IMR-90 (cell line): ENCODE measurements at regions not wholly inside any gene's neighbourhood (a gene's known extent, or its start where the extent isn't known, plus 50 kb on each side); places are given as distances from the start of the nearest gene placed in this dataset.

Experiments
- ATAC-seq: fragments of 200-7000 bp; cut with Tn5 transposase; 2 replicates; pipeline ENCODE4 v1.9.1; 2020; ENCODE audit warnings: low read depth, mild to moderate bottlenecking, moderate library complexity
- BruUV-seq: library from RNA; stranded (reverse); fragments of 400-500 nt; replicated peaks from 2 replicates; lab custom pipeline; 2021; lab: Mats Ljungman, UMichigan
- CTCF ChIA-PET: fragments of 300-600 bp; formaldehyde crosslinking; extraction: SDS; loops from one replicate; lab custom pipeline; 2021; ENCODE audit warnings: antibody characterized with exemption; lab: Yijun Ruan, JAX
- POLR2A ChIA-PET: fragments of 300-600 bp; sonication (Branson Sonifier 250); formaldehyde crosslinking; loops from one replicate; lab custom pipeline; 2022; ENCODE audit warnings: antibody characterized with exemption; ENCODE audit not compliant: unreplicated experiment; lab: Charles Lee
- DNase-seq: peaks from one replicate; pipeline ENCODE4 v3.0.0; 2013
- H2AFZ ChIP-seq: replicated peaks from 2 replicates; pipeline ENCODE3; 2013; ENCODE audit warnings: low read length, mild to moderate bottlenecking; ENCODE audit not compliant: poor library complexity
- H2AK5ac ChIP-seq: 2 replicates; pipeline ENCODE4 v1.6.1; 2013; ENCODE audit warnings: low read depth, low read length, inconsistent platforms
- H2AK9ac ChIP-seq: replicated peaks from 2 replicates; pipeline ENCODE3; 2013; ENCODE audit warnings: mild to moderate bottlenecking, low read depth, low read length, moderate library complexity; ENCODE audit not compliant: poor library complexity
- H2BK120ac ChIP-seq: 2 replicates; pipeline ENCODE4 v1.6.1; 2013; ENCODE audit warnings: low read depth, low read length, inconsistent platforms
- H2BK15ac ChIP-seq: 3 replicates; pipeline ENCODE4 v1.6.1; 2013; ENCODE audit warnings: low read depth, low read length, inconsistent platforms
- H2BK20ac ChIP-seq: 2 replicates; pipeline ENCODE4 v1.6.1; 2013; ENCODE audit warnings: low read depth, mild to moderate bottlenecking, inconsistent platforms, low read length, moderate library complexity
- H2BK5ac ChIP-seq: 2 replicates; pipeline ENCODE4 v1.6.1; 2013; ENCODE audit warnings: mild to moderate bottlenecking, low read depth, low read length, inconsistent platforms; ENCODE audit not compliant: poor library complexity, severe bottlenecking
- H3K14ac ChIP-seq: replicated peaks from 2 replicates; pipeline ENCODE4 v1.6.1; 2013; ENCODE audit warnings: low read depth, low read length, inconsistent platforms
- H3K18ac ChIP-seq: 2 replicates; pipeline ENCODE4 v1.6.1; 2013; ENCODE audit warnings: low read depth, low read length, control low read depth
- H3K23ac ChIP-seq: 2 replicates; pipeline ENCODE4 v1.6.1; 2013; ENCODE audit warnings: low read depth, low read length, inconsistent platforms
- H3K27ac ChIP-seq: 2 replicates; pipeline ENCODE4 v1.5.1; 2013; ENCODE audit warnings: mild to moderate bottlenecking, control low read depth, low read length; ENCODE audit not compliant: insufficient read depth
- H3K27me3 ChIP-seq: 2 replicates; pipeline ENCODE4 v1.6.1; 2013; ENCODE audit warnings: low read length; ENCODE audit not compliant: control insufficient read depth, insufficient read depth
- H3K36me3 ChIP-seq: 2 replicates; pipeline ENCODE4 v1.6.1; 2013; ENCODE audit warnings: low read length, mixed read lengths; ENCODE audit not compliant: control insufficient read depth, insufficient read depth
- H3K4ac ChIP-seq: 2 replicates; pipeline ENCODE4 v1.6.1; 2013; ENCODE audit warnings: low read depth, low read length, inconsistent platforms
- H3K4me1 ChIP-seq: 2 replicates; pipeline ENCODE4 v1.6.1; 2013; ENCODE audit warnings: low read length, mixed read lengths; ENCODE audit not compliant: control insufficient read depth, insufficient read depth
- H3K4me2 ChIP-seq: 2 replicates; pipeline ENCODE4 v1.6.1; 2013; ENCODE audit warnings: low read depth, mild to moderate bottlenecking, control low read depth, low read length, moderate library complexity
- H3K4me3 ChIP-seq: 2 replicates; pipeline ENCODE4 v1.5.1; 2013; ENCODE audit warnings: low read depth, mild to moderate bottlenecking, control low read depth, low read length, moderate library complexity; ENCODE audit not compliant: insufficient read depth
- H3K56ac ChIP-seq: 2 replicates; pipeline ENCODE4 v1.6.1; 2013; ENCODE audit warnings: low read length, inconsistent platforms; ENCODE audit not compliant: insufficient read depth; ENCODE audit errors: extremely low read depth
- H3K79me1 ChIP-seq, 2 experiments: 2 replicates each; pipeline ENCODE4 v1.6.1; 2013; ENCODE audit warnings: low read length in 2 of 2, inconsistent platforms in 1 of 2, low read depth in 1 of 2
- H3K9ac ChIP-seq: 2 replicates; pipeline ENCODE4 v1.6.1; 2013; ENCODE audit warnings: low read depth, low read length, control low read depth
- H3K9me1 ChIP-seq: 2 replicates; pipeline ENCODE4 v1.6.1; 2013; ENCODE audit warnings: low read length, inconsistent platforms; ENCODE audit not compliant: insufficient read depth
- H3K9me3 ChIP-seq: 2 replicates; pipeline ENCODE4 v1.6.1; 2013; ENCODE audit warnings: low read length; ENCODE audit not compliant: control insufficient read depth, insufficient read depth
- H4K20me1 ChIP-seq: 2 replicates; pipeline ENCODE4 v1.6.1; 2013; ENCODE audit warnings: low read length, inconsistent platforms; ENCODE audit not compliant: insufficient read depth
- H4K5ac ChIP-seq: 2 replicates; pipeline ENCODE4 v1.6.1; 2013; ENCODE audit warnings: mild to moderate bottlenecking, low read depth, low read length, control low read depth
- H4K8ac ChIP-seq, 2 experiments: 2 replicates each; pipeline ENCODE4 v1.6.1; 2013; ENCODE audit warnings: low read depth in 2 of 2, low read length in 2 of 2, control low read depth in 1 of 2, inconsistent platforms in 1 of 2
- H4K91ac ChIP-seq: 2 replicates; pipeline ENCODE4 v1.6.1; 2013; ENCODE audit warnings: low read depth, low read length, inconsistent platforms; ENCODE audit not compliant: insufficient read depth
- CEBPB ChIP-seq: IDR thresholded peaks from 2 replicates; pipeline ENCODE4 v1.6.1; 2012; ENCODE audit warnings: low read depth, low read length, improper control_type of control experiment
- CHD1 ChIP-seq: IDR thresholded peaks from 2 replicates; pipeline ENCODE4 v1.6.1; 2012; ENCODE audit warnings: low read depth, low read length, improper control_type of control experiment
- CTCF ChIP-seq: conservative IDR thresholded peaks from 2 replicates; pipeline ENCODE4 v1.5.1; 2012; ENCODE audit warnings: mild to moderate bottlenecking, low read depth, low read length, improper control_type of control experiment
- FOS ChIP-seq: fragments of 150-350 bp; IDR thresholded peaks from 2 replicates; pipeline ENCODE4 v1.6.1; 2016; ENCODE audit warnings: low read depth, low read length
- MAFK ChIP-seq: IDR thresholded peaks from 2 replicates; pipeline ENCODE4 v1.6.1; 2012; ENCODE audit warnings: low read depth, low read length, improper control_type of control experiment
- MXI1 ChIP-seq: IDR thresholded peaks from 2 replicates; pipeline ENCODE4 v1.6.1; 2012; ENCODE audit warnings: low read depth, mild to moderate bottlenecking, low read length, moderate library complexity, borderline replicate concordance
- NFE2L2 ChIP-seq: fragments of 150-350 bp; IDR thresholded peaks from 2 replicates; pipeline ENCODE4 v1.6.1; 2016; ENCODE audit warnings: low read depth, mild to moderate bottlenecking, low read length
- RAD21 ChIP-seq: IDR thresholded peaks from 2 replicates; pipeline ENCODE4 v1.6.1; 2012; ENCODE audit warnings: low read length, improper control_type of control experiment
- RFX5 ChIP-seq: IDR thresholded peaks from 2 replicates; pipeline ENCODE4 v1.8.0; 2012; ENCODE audit warnings: low read depth, mild to moderate bottlenecking, low read length, moderate library complexity
- SMC3 ChIP-seq: fragments of 150-350 bp; IDR thresholded peaks from 2 replicates; pipeline ENCODE4 v1.6.1; 2016; ENCODE audit warnings: low read depth, mild to moderate bottlenecking, antibody characterized with exemption, low read length, moderate library complexity
- WGBS, 2 experiments: methylation state at CpG; one replicate each; pipeline versions ENCODE4 v1.1.5 to v1.1.7; 2013; ENCODE audit warnings: missing lambda C conversion rate in 2 of 2; ENCODE audit not compliant: insufficient read length in 1 of 2; ENCODE audit errors: extremely low coverage in 2 of 2; 5-methylcytosine and 5-hydroxymethylcytosine counted together
- dilution Hi-C: fragments of 300-500 bp; cut with HindIII; formaldehyde crosslinking; loops from one replicate; pipeline ENCODE4 v1.14.3; 2018; ENCODE audit warnings: low sequenced_read_pairs; ENCODE audit not compliant: unreplicated experiment
- in situ Hi-C: fragments of 300-500 bp; cut with MboI; formaldehyde crosslinking; loops from 3 replicates; pipeline ENCODE4 v1.14.3; 2019; ENCODE audit warnings: low sequenced_read_pairs, inconsistent platforms, mixed read lengths
- intact Hi-C: fragments of 100-400 bp; cut with micrococcal nuclease; formaldehyde crosslinking; loops from 2 replicates; pipeline ENCODE4 v1.10.0; 2022
- TF ChIP-seq, protein P1 (sequence below): fragments of 150-350 bp; IDR thresholded peaks from 2 replicates; pipeline ENCODE4 v1.6.1; 2017; ENCODE audit warnings: mild to moderate bottlenecking, antibody characterized with exemption, low read length, low read depth

DNA sequence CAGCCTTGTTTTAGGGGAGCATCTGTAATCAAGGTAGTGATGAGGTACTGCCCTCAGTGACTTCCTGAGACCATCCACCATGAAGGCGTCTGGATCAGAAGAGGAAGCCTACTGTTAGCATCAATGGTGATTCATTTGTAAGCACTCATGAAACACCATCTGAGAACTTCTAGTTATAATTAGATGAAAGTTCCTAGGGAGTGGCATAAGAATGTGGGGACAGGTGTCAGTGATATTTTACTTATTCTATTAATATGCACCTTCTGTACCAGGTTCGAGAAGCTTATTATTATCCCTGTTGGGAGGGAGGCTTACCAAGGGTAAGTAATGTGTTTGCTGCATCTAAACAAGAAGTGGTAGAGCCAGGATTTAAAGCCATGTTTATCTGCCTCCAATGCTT, 295.8 kb upstream of the TBL1XR1 start:
- no peaks in the 10 kb centered on the region for H3K79me1 ChIP-seq
- no peaks in the 10 kb centered on the region for H3K9me3 ChIP-seq
- in situ Hi-C loops, result no loop called here
- no peak overlapping the region for H3K4me3 ChIP-seq
- no peaks in the 10 kb centered on the region for H4K20me1 ChIP-seq
- no peak overlapping the region for H3K56ac ChIP-seq
- WGBS, 2 experiments, result no CpG with 5 or more reads among the region's 2 CpGs
- no peak overlapping the region for H2AK9ac ChIP-seq
- H4K91ac ChIP-seq, result no peak overlapping the region
- ChIA-PET CTCF (no interaction called here), POLR2A (no interaction called here)
- H4K8ac ChIP-seq, result no peak overlapping the region
- DNase-seq (no peak), ATAC-seq (no peak)
- H2AK5ac ChIP-seq, result no peak overlapping the region
- no peak overlapping the region for H3K9ac ChIP-seq
- no peak overlapping the region for H2AFZ ChIP-seq
- no peaks in the 10 kb centered on the region for H3K36me3 ChIP-seq
- H3K4me1 ChIP-seq, result no peaks in the 10 kb centered on the region
- dilution Hi-C loops, result no loop called here
- BruUV-seq, result no TSS peak
- no peak overlapping the region for H3K4me2 ChIP-seq
- H2BK5ac ChIP-seq, result no peak overlapping the region
- H4K5ac ChIP-seq, result no peak overlapping the region
- no peak overlapping the region for H2BK15ac ChIP-seq
- H3K9me1 ChIP-seq, result no peaks in the 10 kb centered on the region
- intact Hi-C loops, result no loop called here
- no peak overlapping the region for H3K27ac ChIP-seq
- no peak overlapping the region for H3K23ac ChIP-seq
- no peak for TF ChIP-seq SMC3
- TF ChIP-seq FOS, result no peak
- TF ChIP-seq CTCF, result no peak
- no peak for TF ChIP-seq NFE2L2
- TF ChIP-seq, protein P1, sequence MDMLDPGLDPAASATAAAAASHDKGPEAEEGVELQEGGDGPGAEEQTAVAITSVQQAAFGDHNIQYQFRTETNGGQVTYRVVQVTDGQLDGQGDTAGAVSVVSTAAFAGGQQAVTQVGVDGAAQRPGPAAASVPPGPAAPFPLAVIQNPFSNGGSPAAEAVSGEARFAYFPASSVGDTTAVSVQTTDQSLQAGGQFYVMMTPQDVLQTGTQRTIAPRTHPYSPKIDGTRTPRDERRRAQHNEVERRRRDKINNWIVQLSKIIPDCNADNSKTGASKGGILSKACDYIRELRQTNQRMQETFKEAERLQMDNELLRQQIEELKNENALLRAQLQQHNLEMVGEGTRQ, result no peak
- TF ChIP-seq RFX5, result no peak
- TF ChIP-seq MXI1, result no peak
- no peak for TF ChIP-seq RAD21
- no peak for TF ChIP-seq MAFK
- no peak for TF ChIP-seq CEBPB
- TF ChIP-seq CHD1, result no peak
- no peak overlapping the region for H3K18ac ChIP-seq
- no peaks in the 10 kb centered on the region; the same call in 1 of the 2 replicates for H3K27me3 ChIP-seq
- H2BK120ac ChIP-seq, result no peak overlapping the region
- H2BK20ac ChIP-seq, result no peak overlapping the region
- no peak overlapping the region for H3K4ac ChIP-seq
- H3K14ac ChIP-seq, result no peak overlapping the region
